IMR-90 (cell line): ENCODE measurements at regions not wholly inside any gene's neighbourhood (a gene's known extent, or its start where the extent isn't known, plus 50 kb on each side); places are given as distances from the start of the nearest gene placed in this dataset.

Experiments
- ATAC-seq: fragments of 200-7000 bp; cut with Tn5 transposase; 2 replicates; pipeline ENCODE4 v1.9.1; 2020; ENCODE audit warnings: low read depth, mild to moderate bottlenecking, moderate library complexity
- BruUV-seq: library from RNA; stranded (reverse); fragments of 400-500 nt; replicated peaks from 2 replicates; lab custom pipeline; 2021; lab: Mats Ljungman, UMichigan
- CTCF ChIA-PET: fragments of 300-600 bp; formaldehyde crosslinking; extraction: SDS; loops from one replicate; lab custom pipeline; 2021; ENCODE audit warnings: antibody characterized with exemption; lab: Yijun Ruan, JAX
- POLR2A ChIA-PET: fragments of 300-600 bp; sonication (Branson Sonifier 250); formaldehyde crosslinking; loops from one replicate; lab custom pipeline; 2022; ENCODE audit warnings: antibody characterized with exemption; ENCODE audit not compliant: unreplicated experiment; lab: Charles Lee
- DNase-seq: peaks from one replicate; pipeline ENCODE4 v3.0.0; 2013
- H2AFZ ChIP-seq: replicated peaks from 2 replicates; pipeline ENCODE3; 2013; ENCODE audit warnings: low read length, mild to moderate bottlenecking; ENCODE audit not compliant: poor library complexity
- H2AK5ac ChIP-seq: 2 replicates; pipeline ENCODE4 v1.6.1; 2013; ENCODE audit warnings: low read depth, low read length, inconsistent platforms
- H2AK9ac ChIP-seq: replicated peaks from 2 replicates; pipeline ENCODE3; 2013; ENCODE audit warnings: mild to moderate bottlenecking, low read depth, low read length, moderate library complexity; ENCODE audit not compliant: poor library complexity
- H2BK120ac ChIP-seq: 2 replicates; pipeline ENCODE4 v1.6.1; 2013; ENCODE audit warnings: low read depth, low read length, inconsistent platforms
- H2BK15ac ChIP-seq: 3 replicates; pipeline ENCODE4 v1.6.1; 2013; ENCODE audit warnings: low read depth, low read length, inconsistent platforms
- H2BK20ac ChIP-seq: 2 replicates; pipeline ENCODE4 v1.6.1; 2013; ENCODE audit warnings: low read depth, mild to moderate bottlenecking, inconsistent platforms, low read length, moderate library complexity
- H2BK5ac ChIP-seq: 2 replicates; pipeline ENCODE4 v1.6.1; 2013; ENCODE audit warnings: mild to moderate bottlenecking, low read depth, low read length, inconsistent platforms; ENCODE audit not compliant: poor library complexity, severe bottlenecking
- H3K14ac ChIP-seq: replicated peaks from 2 replicates; pipeline ENCODE4 v1.6.1; 2013; ENCODE audit warnings: low read depth, low read length, inconsistent platforms
- H3K18ac ChIP-seq: 2 replicates; pipeline ENCODE4 v1.6.1; 2013; ENCODE audit warnings: low read depth, low read length, control low read depth
- H3K23ac ChIP-seq: 2 replicates; pipeline ENCODE4 v1.6.1; 2013; ENCODE audit warnings: low read depth, low read length, inconsistent platforms
- H3K27ac ChIP-seq: 2 replicates; pipeline ENCODE4 v1.5.1; 2013; ENCODE audit warnings: mild to moderate bottlenecking, control low read depth, low read length; ENCODE audit not compliant: insufficient read depth
- H3K27me3 ChIP-seq: 2 replicates; pipeline ENCODE4 v1.6.1; 2013; ENCODE audit warnings: low read length; ENCODE audit not compliant: control insufficient read depth, insufficient read depth
- H3K36me3 ChIP-seq: 2 replicates; pipeline ENCODE4 v1.6.1; 2013; ENCODE audit warnings: low read length, mixed read lengths; ENCODE audit not compliant: control insufficient read depth, insufficient read depth
- H3K4ac ChIP-seq: 2 replicates; pipeline ENCODE4 v1.6.1; 2013; ENCODE audit warnings: low read depth, low read length, inconsistent platforms
- H3K4me1 ChIP-seq: 2 replicates; pipeline ENCODE4 v1.6.1; 2013; ENCODE audit warnings: low read length, mixed read lengths; ENCODE audit not compliant: control insufficient read depth, insufficient read depth
- H3K4me2 ChIP-seq: 2 replicates; pipeline ENCODE4 v1.6.1; 2013; ENCODE audit warnings: low read depth, mild to moderate bottlenecking, control low read depth, low read length, moderate library complexity
- H3K4me3 ChIP-seq: 2 replicates; pipeline ENCODE4 v1.5.1; 2013; ENCODE audit warnings: low read depth, mild to moderate bottlenecking, control low read depth, low read length, moderate library complexity; ENCODE audit not compliant: insufficient read depth
- H3K56ac ChIP-seq: 2 replicates; pipeline ENCODE4 v1.6.1; 2013; ENCODE audit warnings: low read length, inconsistent platforms; ENCODE audit not compliant: insufficient read depth; ENCODE audit errors: extremely low read depth
- H3K79me1 ChIP-seq, 2 experiments: 2 replicates each; pipeline ENCODE4 v1.6.1; 2013; ENCODE audit warnings: low read length in 2 of 2, inconsistent platforms in 1 of 2, low read depth in 1 of 2
- H3K9ac ChIP-seq: 2 replicates; pipeline ENCODE4 v1.6.1; 2013; ENCODE audit warnings: low read depth, low read length, control low read depth
- H3K9me1 ChIP-seq: 2 replicates; pipeline ENCODE4 v1.6.1; 2013; ENCODE audit warnings: low read length, inconsistent platforms; ENCODE audit not compliant: insufficient read depth
- H3K9me3 ChIP-seq: 2 replicates; pipeline ENCODE4 v1.6.1; 2013; ENCODE audit warnings: low read length; ENCODE audit not compliant: control insufficient read depth, insufficient read depth
- H4K20me1 ChIP-seq: 2 replicates; pipeline ENCODE4 v1.6.1; 2013; ENCODE audit warnings: low read length, inconsistent platforms; ENCODE audit not compliant: insufficient read depth
- H4K5ac ChIP-seq: 2 replicates; pipeline ENCODE4 v1.6.1; 2013; ENCODE audit warnings: mild to moderate bottlenecking, low read depth, low read length, control low read depth
- H4K8ac ChIP-seq, 2 experiments: 2 replicates each; pipeline ENCODE4 v1.6.1; 2013; ENCODE audit warnings: low read depth in 2 of 2, low read length in 2 of 2, control low read depth in 1 of 2, inconsistent platforms in 1 of 2
- H4K91ac ChIP-seq: 2 replicates; pipeline ENCODE4 v1.6.1; 2013; ENCODE audit warnings: low read depth, low read length, inconsistent platforms; ENCODE audit not compliant: insufficient read depth
- BHLHE40 ChIP-seq: fragments of 150-350 bp; IDR thresholded peaks from 2 replicates; pipeline ENCODE4 v1.6.1; 2016; ENCODE audit warnings: mild to moderate bottlenecking, low read depth, low read length
- CHD1 ChIP-seq: IDR thresholded peaks from 2 replicates; pipeline ENCODE4 v1.6.1; 2012; ENCODE audit warnings: low read depth, low read length, improper control_type of control experiment
- MXI1 ChIP-seq: IDR thresholded peaks from 2 replicates; pipeline ENCODE4 v1.6.1; 2012; ENCODE audit warnings: low read depth, mild to moderate bottlenecking, low read length, moderate library complexity, borderline replicate concordance
- NFE2L2 ChIP-seq: fragments of 150-350 bp; IDR thresholded peaks from 2 replicates; pipeline ENCODE4 v1.6.1; 2016; ENCODE audit warnings: low read depth, mild to moderate bottlenecking, low read length
- RFX5 ChIP-seq: IDR thresholded peaks from 2 replicates; pipeline ENCODE4 v1.8.0; 2012; ENCODE audit warnings: low read depth, mild to moderate bottlenecking, low read length, moderate library complexity
- SMC3 ChIP-seq: fragments of 150-350 bp; IDR thresholded peaks from 2 replicates; pipeline ENCODE4 v1.6.1; 2016; ENCODE audit warnings: low read depth, mild to moderate bottlenecking, antibody characterized with exemption, low read length, moderate library complexity
- WGBS, 2 experiments: methylation state at CpG; one replicate each; pipeline versions ENCODE4 v1.1.5 to v1.1.7; 2013; ENCODE audit warnings: missing lambda C conversion rate in 2 of 2; ENCODE audit not compliant: insufficient read length in 1 of 2; ENCODE audit errors: extremely low coverage in 2 of 2; 5-methylcytosine and 5-hydroxymethylcytosine counted together
- dilution Hi-C: fragments of 300-500 bp; cut with HindIII; formaldehyde crosslinking; loops from one replicate; pipeline ENCODE4 v1.14.3; 2018; ENCODE audit warnings: low sequenced_read_pairs; ENCODE audit not compliant: unreplicated experiment
- in situ Hi-C: fragments of 300-500 bp; cut with MboI; formaldehyde crosslinking; loops from 3 replicates; pipeline ENCODE4 v1.14.3; 2019; ENCODE audit warnings: low sequenced_read_pairs, inconsistent platforms, mixed read lengths
- intact Hi-C: fragments of 100-400 bp; cut with micrococcal nuclease; formaldehyde crosslinking; loops from 2 replicates; pipeline ENCODE4 v1.10.0; 2022
- TF ChIP-seq, protein P1 (sequence below): fragments of 150-350 bp; IDR thresholded peaks from 2 replicates; pipeline ENCODE4 v1.6.1; 2017; ENCODE audit warnings: mild to moderate bottlenecking, antibody characterized with exemption, low read length, low read depth

DNA sequence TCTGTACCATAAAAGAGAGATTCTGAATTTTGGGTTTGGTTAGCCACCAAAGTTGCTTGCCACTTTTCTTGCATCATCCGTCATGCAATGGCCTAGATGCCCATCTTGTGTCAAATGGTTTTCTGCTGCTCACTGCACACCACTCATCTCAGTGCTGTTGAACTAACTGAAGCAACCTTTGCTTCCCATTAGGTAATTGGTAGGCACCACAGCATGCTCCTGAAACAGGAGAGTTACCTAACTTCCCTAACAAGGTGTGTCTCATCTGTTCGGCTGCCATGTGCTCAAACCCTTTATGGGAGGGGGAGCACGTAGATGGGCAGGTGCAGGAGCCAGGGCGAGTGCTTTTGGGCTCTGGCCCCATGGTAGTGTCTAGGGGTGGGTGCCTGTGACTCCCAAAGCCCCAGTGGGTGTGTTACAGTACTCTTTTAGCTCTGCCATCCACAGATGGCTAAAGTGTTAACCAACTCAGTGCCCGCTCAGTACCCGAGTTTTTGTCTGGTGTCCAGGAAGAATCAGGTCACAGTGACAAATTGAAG lies 147.4 kb upstream of the SPACA1 start:
- H3K27me3 ChIP-seq: peaks cover 12% of the 10 kb centered on the region
- no peak overlapping the region for H2BK5ac ChIP-seq
- no peaks in the 10 kb centered on the region for H3K9me1 ChIP-seq
- no peak for DNase-seq
- H3K36me3 ChIP-seq: no peaks in the 10 kb centered on the region
- no peak overlapping the region for H3K23ac ChIP-seq
- no peak overlapping the region for H4K8ac ChIP-seq
- no peak overlapping the region for H4K91ac ChIP-seq
- H2AK5ac ChIP-seq: no peak overlapping the region
- no peak overlapping the region for H3K56ac ChIP-seq
- CTCF ChIA-PET: no interaction called here
- H3K14ac ChIP-seq: no peak overlapping the region
- no peaks in the 10 kb centered on the region for H3K79me1 ChIP-seq
- WGBS, 2 experiments: no CpG with 5 or more reads among the region's 6 CpGs
- H3K4me3 ChIP-seq: no peak overlapping the region
- ATAC-seq: no peak
- H3K9ac ChIP-seq: no peak overlapping the region
- intact Hi-C loops: no loop called here
- H2BK20ac ChIP-seq: no peak overlapping the region
- no peaks in the 10 kb centered on the region for H3K4me1 ChIP-seq
- H4K5ac ChIP-seq: no peak overlapping the region
- dilution Hi-C loops: no loop called here
- H3K4me2 ChIP-seq: no peak overlapping the region
- no TSS peak for BruUV-seq
- no peaks in the 10 kb centered on the region for H4K20me1 ChIP-seq
- no peaks in the 10 kb centered on the region for H3K9me3 ChIP-seq
- in situ Hi-C loops: no loop called here
- H3K18ac ChIP-seq: no peak overlapping the region
- H3K4ac ChIP-seq: no peak overlapping the region
- no peak overlapping the region for H2AK9ac ChIP-seq
- H3K27ac ChIP-seq: no peak overlapping the region
- H2AFZ ChIP-seq: no peak overlapping the region
- H2BK120ac ChIP-seq: no peak overlapping the region
- no peak overlapping the region for H2BK15ac ChIP-seq
- POLR2A ChIA-PET: no interaction called here
- TF ChIP-seq SMC3: no peak
- TF ChIP-seq, protein P1, sequence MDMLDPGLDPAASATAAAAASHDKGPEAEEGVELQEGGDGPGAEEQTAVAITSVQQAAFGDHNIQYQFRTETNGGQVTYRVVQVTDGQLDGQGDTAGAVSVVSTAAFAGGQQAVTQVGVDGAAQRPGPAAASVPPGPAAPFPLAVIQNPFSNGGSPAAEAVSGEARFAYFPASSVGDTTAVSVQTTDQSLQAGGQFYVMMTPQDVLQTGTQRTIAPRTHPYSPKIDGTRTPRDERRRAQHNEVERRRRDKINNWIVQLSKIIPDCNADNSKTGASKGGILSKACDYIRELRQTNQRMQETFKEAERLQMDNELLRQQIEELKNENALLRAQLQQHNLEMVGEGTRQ: no peak
- no peak for TF ChIP-seq BHLHE40
- TF ChIP-seq NFE2L2: no peak
- no peak for TF ChIP-seq MXI1
- no peak for TF ChIP-seq CHD1
- TF ChIP-seq RFX5: no peak
